ENCODE measurements at regions not wholly inside any gene's neighbourhood (a gene's known extent, or its start where the extent isn't known, plus 50 kb on each side); places are given as distances from the start of the nearest gene placed in this dataset.

GRCh38 chr1:118788463-118788862 is 199.7 kb downstream of the TBX15 start:
- TF ChIP-seq EZH2phosphoT487 (IDR thresholded peaks at IDR 0.05; ENCODE audit: borderline replicate concordance) (no peak), CTCF (conservative IDR thresholded peaks at IDR 0.05; ENCODE audit: low read length) (no peak)
- no peak overlapping the region for H3K4me3 ChIP-seq (ENCODE audit: low read length, poor library complexity, severe bottlenecking)
- H3K36me3 ChIP-seq (ENCODE audit: insufficient read depth, low read length), result no peaks in the 10 kb centered on the region
- H3F3A ChIP-seq (ENCODE audit: low read depth), result no peaks in the 10 kb centered on the region
- H3K27me3 ChIP-seq (ENCODE audit: insufficient read depth, low read length, poor library complexity, severe bottlenecking), result no peaks in the 10 kb centered on the region
- no peaks in the 10 kb centered on the region for H4K20me1 ChIP-seq (ENCODE audit: insufficient read depth, low read length, poor library complexity, severe bottlenecking)
- H3K4me1 ChIP-seq (ENCODE audit: insufficient read depth, low read length, poor library complexity, severe bottlenecking), result no peaks in the 10 kb centered on the region
- H3K9me2 ChIP-seq (replicated peaks; ENCODE audit: low read depth, low read length), result no peaks in the 10 kb centered on the region
- H3K9me3 ChIP-seq (ENCODE audit: insufficient read depth, low read depth, low read length), result no peaks in the 10 kb centered on the region; the same call in 1 of the 2 replicates
- H3K9ac ChIP-seq (ENCODE audit: low read depth, low read length, poor library complexity, severe bottlenecking), result no peak overlapping the region
- H3K4me2 ChIP-seq (ENCODE audit: low read depth, low read length, poor library complexity, severe bottlenecking), result no peak overlapping the region
- no peaks in the 10 kb centered on the region for H3K79me2 ChIP-seq (ENCODE audit: insufficient read depth, low read length)
- no peak overlapping the region for H2AFZ ChIP-seq (ENCODE audit: low read length)

DNA sequence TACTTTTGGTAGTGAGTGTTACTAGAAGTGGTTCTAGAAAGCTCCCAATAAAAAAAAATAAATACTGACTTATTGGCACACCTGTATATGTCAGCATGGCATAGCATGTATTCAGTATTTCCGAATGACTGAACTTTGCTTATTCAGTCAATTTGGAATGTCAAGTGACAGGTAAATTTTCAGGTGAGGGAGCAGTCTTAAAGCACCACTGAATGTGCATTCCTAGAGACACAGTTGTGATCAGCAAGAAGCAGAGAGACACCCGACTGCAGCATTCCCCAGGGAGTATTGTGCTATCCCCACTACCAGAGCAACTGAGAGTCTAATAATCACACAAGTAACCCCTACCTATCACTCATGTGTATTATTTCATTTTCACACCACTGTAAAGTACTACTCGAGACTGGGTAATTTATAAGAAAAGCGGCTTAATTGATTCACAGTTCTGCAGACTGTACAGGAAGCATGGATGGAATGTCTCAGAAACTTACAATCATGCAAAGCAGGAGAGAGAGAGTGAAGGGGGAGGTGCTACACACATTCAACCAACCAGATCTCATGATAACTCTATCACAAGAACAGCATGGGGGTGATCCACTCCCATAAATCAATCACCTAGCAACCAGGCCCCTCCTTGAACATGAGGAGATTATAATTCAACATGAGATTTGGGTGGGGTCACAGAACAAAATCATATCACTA is 201.5 kb downstream of the TBX15 start:
- TF ChIP-seq CTCF (conservative IDR thresholded peaks at IDR 0.05; ENCODE audit: low read length), result no peak
- TF ChIP-seq EZH2phosphoT487 (IDR thresholded peaks at IDR 0.05; ENCODE audit: borderline replicate concordance), result no peak
- no peaks in the 10 kb centered on the region for H3K79me2 ChIP-seq (ENCODE audit: insufficient read depth, low read length)
- H3F3A ChIP-seq (ENCODE audit: low read depth), result no peaks in the 10 kb centered on the region
- H3K4me1 ChIP-seq (ENCODE audit: insufficient read depth, low read length, poor library complexity, severe bottlenecking), result no peaks in the 10 kb centered on the region
- H3K4me2 ChIP-seq (ENCODE audit: low read depth, low read length, poor library complexity, severe bottlenecking), result no peak overlapping the region
- no peak overlapping the region for H3K4me3 ChIP-seq (ENCODE audit: low read length, poor library complexity, severe bottlenecking)
- H3K9ac ChIP-seq (ENCODE audit: low read depth, low read length, poor library complexity, severe bottlenecking), result no peak overlapping the region
- H4K20me1 ChIP-seq (ENCODE audit: insufficient read depth, low read length, poor library complexity, severe bottlenecking), result no peaks in the 10 kb centered on the region
- H3K27me3 ChIP-seq (ENCODE audit: insufficient read depth, low read length, poor library complexity, severe bottlenecking), result no peaks in the 10 kb centered on the region
- H3K9me2 ChIP-seq (replicated peaks; ENCODE audit: low read depth, low read length), result no peaks in the 10 kb centered on the region
- H3K9me3 ChIP-seq (ENCODE audit: insufficient read depth, low read depth, low read length), result no peaks in the 10 kb centered on the region; the same call in 1 of the 2 replicates
- H3K36me3 ChIP-seq (ENCODE audit: insufficient read depth, low read length), result no peaks in the 10 kb centered on the region
- H2AFZ ChIP-seq (ENCODE audit: low read length), result no peak overlapping the region

GRCh38 chr1:118785246-118785645 is 202.9 kb downstream of the TBX15 start:
- Histone ChIP-seq H3F3A (ENCODE audit: low read depth) (no peaks in the 10 kb centered on the region), H3K9me2 (replicated peaks; ENCODE audit: low read depth, low read length) (no peaks in the 10 kb centered on the region), H3K36me3 (ENCODE audit: insufficient read depth, low read length) (no peaks in the 10 kb centered on the region), H3K4me1 (ENCODE audit: insufficient read depth, low read length, poor library complexity, severe bottlenecking) (no peaks in the 10 kb centered on the region), H3K79me2 (ENCODE audit: insufficient read depth, low read length) (no peaks in the 10 kb centered on the region), H3K4me2 (ENCODE audit: low read depth, low read length, poor library complexity, severe bottlenecking) (no peak overlapping the region), H4K20me1 (ENCODE audit: insufficient read depth, low read length, poor library complexity, severe bottlenecking) (no peaks in the 10 kb centered on the region), H3K4me3 (ENCODE audit: low read length, poor library complexity, severe bottlenecking) (no peak overlapping the region), H3K27me3 (ENCODE audit: insufficient read depth, low read length, poor library complexity, severe bottlenecking) (no peaks in the 10 kb centered on the region), H3K9ac (ENCODE audit: low read depth, low read length, poor library complexity, severe bottlenecking) (no peak overlapping the region), H2AFZ (ENCODE audit: low read length) (no peak overlapping the region), H3K9me3 (ENCODE audit: insufficient read depth, low read depth, low read length) (no peaks in the 10 kb centered on the region; the same call in 1 of the 2 replicates)
- TF ChIP-seq EZH2phosphoT487 (IDR thresholded peaks at IDR 0.05; ENCODE audit: borderline replicate concordance) (no peak), CTCF (conservative IDR thresholded peaks at IDR 0.05; ENCODE audit: low read length) (no peak)

All from Loucy (cell line).